Uterus (tissue), 2 donors: ENCODE measurements at regions not wholly inside any gene's neighbourhood (a gene's known extent, or its start where the extent isn't known, plus 50 kb on each side); places are given as distances from the start of the nearest gene placed in this dataset.

Experiments used
- CTCF ChIP-seq, 4 experiments: fragments of 200-600 bp in 2 of 4; fragments of 450-650 bp in 2 of 4; sonication (generic) in 2 of 4; IDR thresholded peaks; one replicate each; pipeline ENCODE4 v1.5.1; 2016 to 2019; ENCODE audit warnings: antibody characterized with exemption in 4 of 4, mild to moderate bottlenecking in 2 of 4, moderate library complexity in 1 of 4
- POLR2A ChIP-seq, 2 donors: fragments of 450-650 bp; IDR thresholded peaks; one replicate each; pipeline ENCODE4 v1.6.1; 2016; ENCODE audit warnings: antibody characterized with exemption in 2 of 2, mild to moderate bottlenecking in 1 of 2, moderate library complexity in 1 of 2

GRCh38 chr3:153268564-153269279, 106.7 kb downstream of the RAP2B start:
- no peak for TF ChIP-seq CTCF (IDR thresholded peaks at IDR 0.05)
- no peak for TF ChIP-seq POLR2A (IDR thresholded peaks at IDR 0.05)
